K562 (cell line): ENCODE measurements at regions not wholly inside any gene's neighbourhood (a gene's known extent, or its start where the extent isn't known, plus 50 kb on each side); places are given as distances from the start of the nearest gene placed in this dataset. TPM values are rescaled to one million over a fixed set of nuclear protein-coding genes. Genes with fewer than 3 reads are reported as not detected.

Source experiments
- ATAC-seq: fragments of 200-7000 bp; cut with Tn5 transposase; 3 replicates; pipeline ENCODE4 v1.9.1; 2020; ENCODE audit warnings: moderate library complexity
- BruUV-seq: library from RNA; stranded (reverse); fragments of 400-500 nt; replicated peaks from 2 replicates; lab custom pipeline; 2021; lab: Mats Ljungman, UMichigan
- CTCF ChIA-PET: fragments of 300-600 bp; formaldehyde crosslinking; extraction: SDS; loops from one replicate; lab custom pipeline; 2021; ENCODE audit warnings: low intra/inter-chr PET ratio; lab: Yijun Ruan, JAX
- POLR2A ChIA-PET: fragments of 300-600, 350-650 bp; sonication (Branson Sonifier 250); formaldehyde crosslinking; extraction: SDS; loops from one replicate; lab custom pipeline; 2021; ENCODE audit warnings: antibody characterized with exemption, inconsistent platforms; lab: Yijun Ruan, JAX
- DNase-seq, 4 experiments: peaks; one replicate each; pipeline versions ENCODE4 v3.0.0 to v3.0.0-alpha.2; 2011 to 2018; ENCODE audit warnings: low spot score in 3 of 4, mixed read lengths in 3 of 4; ENCODE audit errors: extremely low read depth in 1 of 4
- FAIRE-seq: peaks from 2 replicates; lab custom pipeline; 2011; peaks lifted over from hg19 to GRCh38; lab: Jason Lieb, UNC
- H2AFZ ChIP-seq: 2 replicates; pipeline ENCODE4 v1.6.0; 2011; ENCODE audit warnings: low read depth, low read length, control low read depth, inconsistent platforms
- H3K27ac ChIP-seq: fragments of 200-600 bp; 3 replicates; pipeline ENCODE4 v1.8.0; 2011; ENCODE audit warnings: low read depth, mild to moderate bottlenecking, control low read depth, inconsistent platforms, low read length, moderate library complexity, mixed read lengths; ENCODE audit errors: extremely low read depth
- H3K27me3 ChIP-seq, 2 experiments: fragments of 300-600 bp in 1 of 2; 2 replicates in 1 of 2; 3 replicates in 1 of 2; pipeline versions ENCODE4 v1.6.0 to v1.8.0; 2011; ENCODE audit warnings: inconsistent platforms in 2 of 2, low read length in 2 of 2, mild to moderate bottlenecking in 1 of 2, mixed read lengths in 1 of 2, moderate library complexity in 1 of 2; ENCODE audit not compliant: control insufficient read depth in 2 of 2, insufficient read depth in 2 of 2
- H3K36me3 ChIP-seq: fragments of 300-600 bp; 3 replicates; pipeline ENCODE4 v1.8.0; 2011; ENCODE audit warnings: mild to moderate bottlenecking, low read length, inconsistent platforms; ENCODE audit not compliant: control insufficient read depth, insufficient read depth
- H3K4me1 ChIP-seq, 2 experiments: fragments of 200-600 bp in 1 of 2; replicated peaks in 1 of 2; 2 replicates in 1 of 2; 3 replicates in 1 of 2; pipeline versions ENCODE4 v1.5.1 to v1.8.0; 2011; ENCODE audit warnings: inconsistent platforms in 2 of 2, low read length in 2 of 2, mild to moderate bottlenecking in 1 of 2, mixed read lengths in 1 of 2, moderate library complexity in 1 of 2; ENCODE audit not compliant: control insufficient read depth in 2 of 2, insufficient read depth in 2 of 2
- H3K4me2 ChIP-seq: 2 replicates; pipeline ENCODE4 v1.6.1; 2011; ENCODE audit warnings: low read length, control low read depth, inconsistent platforms, mixed read lengths; ENCODE audit not compliant: insufficient read depth
- H3K4me3 ChIP-seq: fragments of 200-600 bp; sonication (generic), shearing (Covaris generic); 2 replicates; pipeline ENCODE4 v1.5.1; 2016; ENCODE audit warnings: control low read depth, inconsistent platforms
- H3K79me2 ChIP-seq: fragments of 200-600 bp; 3 replicates; pipeline ENCODE4 v1.8.0; 2011; ENCODE audit warnings: low read length, inconsistent platforms; ENCODE audit not compliant: control insufficient read depth, insufficient read depth
- H3K9ac ChIP-seq, 2 experiments: 2 replicates each; pipeline versions ENCODE4 v1.6.0 to v1.6.1; 2011; ENCODE audit warnings: low read depth in 2 of 2, low read length in 2 of 2, control low read depth in 1 of 2, inconsistent platforms in 1 of 2, mild to moderate bottlenecking in 1 of 2, mixed read lengths in 1 of 2; ENCODE audit not compliant: insufficient read depth in 1 of 2
- H3K9me1 ChIP-seq: one replicate; pipeline ENCODE4 v1.6.0; 2011; ENCODE audit warnings: inconsistent platforms, mild to moderate bottlenecking, low read length, moderate library complexity; ENCODE audit not compliant: control insufficient read depth, insufficient read depth
- H3K9me3 ChIP-seq: replicated peaks from 2 replicates; pipeline ENCODE4 v1.5.1; 2011; ENCODE audit warnings: low read depth, low read length, inconsistent platforms; ENCODE audit not compliant: control insufficient read depth, insufficient read depth
- H4K20me1 ChIP-seq: replicated peaks from 2 replicates; pipeline ENCODE4 v1.6.1; 2011; ENCODE audit warnings: low read length, inconsistent platforms, mixed read lengths; ENCODE audit not compliant: control insufficient read depth, insufficient read depth
- HNRNPL ChIP-seq: fragments of 200-400 bp; formaldehyde crosslinking; IDR thresholded peaks from 2 replicates; pipeline ENCODE4 v1.6.1; 2017; ENCODE audit warnings: low read depth, mild to moderate bottlenecking, low read length
- JUN ChIP-seq, 2 experiments: sonication (generic) in 1 of 2; formaldehyde crosslinking in 1 of 2; IDR thresholded peaks; 2 replicates each; pipeline versions ENCODE4 v1.6.1 to v1.8.0; 2012 to 2022; ENCODE audit warnings: borderline replicate concordance in 2 of 2, mild to moderate bottlenecking in 2 of 2, improper control_type of control experiment in 1 of 2, low read depth in 1 of 2, low read length in 1 of 2, missing genetic modification reagents in 1 of 2
- ZNF217 ChIP-seq: sonication (generic); formaldehyde crosslinking; IDR thresholded peaks from 2 replicates; pipeline ENCODE4 v1.8.0; 2022; ENCODE audit warnings: mild to moderate bottlenecking, missing genetic modification reagents
- WGBS: fragments of 100-300 bp; shearing (Covaris generic); methylation state at CpG from one replicate; pipeline ENCODE4 v1.1.6; 2016; ENCODE audit warnings: low coverage, mixed read lengths; ENCODE audit not compliant: insufficient coverage; ENCODE audit errors: missing lambda C conversion rate; 5-methylcytosine and 5-hydroxymethylcytosine counted together
- in situ Hi-C: fragments of 300-500 bp; cut with MboI; formaldehyde crosslinking; loops from 4 replicates; pipeline ENCODE4 v1.15.0; 2018; ENCODE audit warnings: inconsistent platforms, mixed read lengths
- intact Hi-C: fragments of 100-400 bp; cut with micrococcal nuclease; formaldehyde crosslinking; loops from 2 replicates; pipeline ENCODE4 v1.14.2; 2022
- small RNA-seq: library from RNA; depleted of rRNA; stranded (forward); fragments of <200 nt; gene quantifications from one replicate; pipeline ENCODE3, GENCODE V24; 2014

DNA sequence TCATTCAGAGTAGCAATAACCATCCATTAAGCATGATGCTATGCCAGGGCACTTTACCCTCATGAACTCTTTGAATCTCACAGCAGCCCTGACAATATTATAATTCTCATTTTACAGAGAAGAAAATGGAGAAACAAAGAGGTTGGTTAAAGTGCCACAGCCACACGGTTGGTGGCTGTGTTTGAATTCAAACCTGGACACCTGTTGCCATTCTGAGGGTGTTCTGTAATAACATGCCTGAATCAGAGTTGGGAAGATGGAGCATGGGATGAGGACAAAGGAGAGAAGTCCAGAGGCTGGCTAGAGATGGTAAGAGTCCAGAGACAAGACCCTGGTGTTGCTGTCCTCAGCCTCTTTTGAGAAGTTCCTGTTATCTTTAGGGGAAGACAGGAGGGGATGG, 127.7 kb downstream of the DHX35 start:
- Histone ChIP-seq H3K79me2 (no peaks in the 10 kb centered on the region), H3K9me3 (no peaks in the 10 kb centered on the region), H3K27ac (no peak overlapping the region), H3K4me2 (no peak overlapping the region), H4K20me1 (no peaks in the 10 kb centered on the region), H3K4me3 (no peak overlapping the region), H3K27me3 (peaks cover 0 to 6% of the 10 kb centered on the region in 2 experiments; a peak in 2 of 5 replicates), H3K9ac (no peak overlapping the region), H3K36me3 (no peaks in the 10 kb centered on the region), H3K4me1 (no peaks in the 10 kb centered on the region), H2AFZ (no peak overlapping the region), H3K9me1 (no peaks in the 10 kb centered on the region)
- intact Hi-C loops (no loop called here), in situ Hi-C loops (no loop called here)
- ATAC-seq, result no peak
- CTCF ChIA-PET, result no interaction called here
- WGBS, result 0% methylated on average over 1 of the region's 1 CpG
- no peak for FAIRE-seq
- DNase-seq, result no peak
- BruUV-seq, result no TSS peak
- TF ChIP-seq HNRNPL (no peak), JUN (IDR thresholded peaks at IDR 0.05; ENCODE audit: borderline replicate concordance, low read depth, low read length) (no peak), JUN (CRISPR knock-in tag; IDR thresholded peaks at IDR 0.05; ENCODE audit: borderline replicate concordance) (no peak), ZNF217 (CRISPR knock-in tag) (no peak)
- POLR2A ChIA-PET, result interaction anchor here (0.6 to 0.8 kb wide), 3 partner anchors 160 to 209 kb away, joined by 3 read pairs; no protein-coding TSS in a partner anchor

Small RNAs in the stretch of these regions (small RNA-seq; reads per million reads assigned to genes)
- gene RN7SL680P, result not detected
